H1 (cell line): ENCODE measurements at regions not wholly inside any gene's neighbourhood (a gene's known extent, or its start where the extent isn't known, plus 50 kb on each side); places are given as distances from the start of the nearest gene placed in this dataset.

Experiments
- ATF3 ChIP-seq: IDR thresholded peaks from 2 replicates; pipeline ENCODE4 v1.6.1; 2011; ENCODE audit warnings: low read depth, mild to moderate bottlenecking, low read length; ENCODE audit not compliant: insufficient read depth
- CEBPB ChIP-seq: IDR thresholded peaks from 2 replicates; pipeline ENCODE4 v1.6.1; 2012; ENCODE audit warnings: low read depth, low read length
- RBBP5 ChIP-seq: IDR thresholded peaks from 2 replicates; pipeline ENCODE4 v1.7.1; 2012; ENCODE audit warnings: low read depth, mild to moderate bottlenecking, inconsistent platforms, low read length, moderate library complexity, borderline replicate concordance

- TF ChIP-seq ATF3 (no peak), CEBPB (no peak), RBBP5 (no peak)
Measured at GRCh38 chr12:92076101-92076500, 69.5 kb downstream of the BTG1 start (continued).
